ENCODE measurements at regions not wholly inside any gene's neighbourhood (a gene's known extent, or its start where the extent isn't known, plus 50 kb on each side); places are given as distances from the start of the nearest gene placed in this dataset.

GRCh38 chr6:126091466-126091865 is 105.1 kb downstream of the TRMT11 start:
- no peak for DNase-seq
- intact Hi-C loops (cut with DNase I, micrococcal nuclease) = no loop called here
- ATAC-seq = no peak

GRCh38 chr6:126093108-126093507 is 106.8 kb downstream of the TRMT11 start:
- intact Hi-C loops (cut with DNase I, micrococcal nuclease) = no loop called here
- DNase-seq (no peak), ATAC-seq (no peak)

GRCh38 chr6:126094411-126094810 is 108.1 kb downstream of the TRMT11 start:
- DNase-seq = no peak
- no peak for ATAC-seq
- intact Hi-C loops (cut with DNase I, micrococcal nuclease) = no loop called here

- ATAC-seq (no peak), DNase-seq (no peak)
- intact Hi-C loops (cut with DNase I, micrococcal nuclease) = no loop called here
Measured at GRCh38 chr6:126100386-126100785, 114.0 kb downstream of the TRMT11 start.

GRCh38 chr6:126102358-126102757 is 116.0 kb downstream of the TRMT11 start:
- peak; percentile 38 for ATAC-seq
- intact Hi-C loops (cut with DNase I, micrococcal nuclease) = no loop called here
- DNase-seq = no peak

GRCh38 chr6:126103993-126104392 is 117.7 kb downstream of the TRMT11 start:
- ATAC-seq (no peak), DNase-seq (no peak)
- intact Hi-C loops (cut with DNase I, micrococcal nuclease) = no loop called here

- ATAC-seq (no peak), DNase-seq (no peak)
- intact Hi-C loops (cut with DNase I, micrococcal nuclease) = no loop called here
Measured at GRCh38 chr6:126107475-126108166, 121.3 kb downstream of the TRMT11 start.

- intact Hi-C loops (cut with DNase I, micrococcal nuclease) = no loop called here
- DNase-seq = no peak
Measured at GRCh38 chr6:126110512-126111270, 124.4 kb downstream of the TRMT11 start.

GRCh38 chr6:126111327-126111726 is 125.0 kb downstream of the TRMT11 start:
- DNase-seq (no peak), ATAC-seq (no peak)
- intact Hi-C loops (cut with DNase I, micrococcal nuclease) = no loop called here

More at GRCh38 chr6:126110512-126111270, 124.4 kb downstream of the TRMT11 start:
- no peak for ATAC-seq

GRCh38 chr6:126112171-126112632 is 125.9 kb downstream of the TRMT11 start:
- DNase-seq (no peak), ATAC-seq (no peak)
- intact Hi-C loops (cut with DNase I, micrococcal nuclease) = no loop called here

- ATAC-seq (no peak), DNase-seq (no peak)
- intact Hi-C loops (cut with DNase I, micrococcal nuclease) = no loop called here
Measured at GRCh38 chr6:126113261-126113660, 126.9 kb downstream of the TRMT11 start.

- ATAC-seq (no peak), DNase-seq (no peak)
- intact Hi-C loops (cut with DNase I, micrococcal nuclease) = no loop called here
Measured at GRCh38 chr6:126117251-126117650, 130.9 kb downstream of the TRMT11 start.

GRCh38 chr6:126118058-126118755 is 131.9 kb downstream of the TRMT11 start:
- no peak for DNase-seq
- no peak for ATAC-seq
- intact Hi-C loops (cut with DNase I, micrococcal nuclease) = no loop called here

- no peak for ATAC-seq
- DNase-seq = no peak
- intact Hi-C loops (cut with DNase I, micrococcal nuclease) = no loop called here
Measured at GRCh38 chr6:126118936-126119335, 132.6 kb downstream of the TRMT11 start.

- no peak for ATAC-seq
- no peak for DNase-seq
- intact Hi-C loops (cut with DNase I, micrococcal nuclease) = no loop called here
Measured at GRCh38 chr6:126123226-126123625, 136.9 kb downstream of the TRMT11 start.

- intact Hi-C loops (cut with DNase I, micrococcal nuclease) = no loop called here
Measured at GRCh38 chr6:126127659-126128058, 141.3 kb downstream of the TRMT11 start.

GRCh38 chr6:126131246-126131645 is 144.9 kb downstream of the TRMT11 start:
- intact Hi-C loops (cut with DNase I, micrococcal nuclease) = no loop called here
- ATAC-seq (no peak), DNase-seq (no peak)

More at GRCh38 chr6:126127659-126128058, 141.3 kb downstream of the TRMT11 start:
- no peak for DNase-seq
- no peak for ATAC-seq

GRCh38 chr6:126133984-126134383 is 147.6 kb downstream of the TRMT11 start:
- no peak for ATAC-seq
- DNase-seq = no peak
- intact Hi-C loops (cut with DNase I, micrococcal nuclease) = no loop called here

GRCh38 chr6:126134491-126134890 is 148.2 kb downstream of the TRMT11 start:
- DNase-seq = no peak
- no peak for ATAC-seq
- intact Hi-C loops (cut with DNase I, micrococcal nuclease) = no loop called here

- ATAC-seq = no peak
- intact Hi-C loops (cut with DNase I, micrococcal nuclease) = no loop called here
- no peak for DNase-seq
Measured at GRCh38 chr6:126140015-126140414, 153.7 kb downstream of the TRMT11 start.
